Mononuclear cell (primary cell): ENCODE measurements at regions not wholly inside any gene's neighbourhood (a gene's known extent, or its start where the extent isn't known, plus 50 kb on each side); places are given as distances from the start of the nearest gene placed in this dataset.

Experiments used
- H3K27me3 ChIP-seq: 2 replicates; pipeline ENCODE4 v1.6.0; 2011; ENCODE audit warnings: low read length, control low read depth; ENCODE audit not compliant: insufficient read depth
- H3K4me1 ChIP-seq: 2 replicates; pipeline ENCODE4 v1.5.1; 2011; ENCODE audit warnings: mild to moderate bottlenecking, low read length, control low read depth; ENCODE audit not compliant: insufficient read depth
- H3K4me3 ChIP-seq: 2 replicates; pipeline ENCODE4 v1.5.1; 2011; ENCODE audit warnings: mild to moderate bottlenecking, low read length, moderate library complexity
- H3K9me3 ChIP-seq: 2 replicates; pipeline ENCODE4 v1.5.1; 2011; ENCODE audit warnings: low read depth, mild to moderate bottlenecking, control low read depth, low read length

DNA sequence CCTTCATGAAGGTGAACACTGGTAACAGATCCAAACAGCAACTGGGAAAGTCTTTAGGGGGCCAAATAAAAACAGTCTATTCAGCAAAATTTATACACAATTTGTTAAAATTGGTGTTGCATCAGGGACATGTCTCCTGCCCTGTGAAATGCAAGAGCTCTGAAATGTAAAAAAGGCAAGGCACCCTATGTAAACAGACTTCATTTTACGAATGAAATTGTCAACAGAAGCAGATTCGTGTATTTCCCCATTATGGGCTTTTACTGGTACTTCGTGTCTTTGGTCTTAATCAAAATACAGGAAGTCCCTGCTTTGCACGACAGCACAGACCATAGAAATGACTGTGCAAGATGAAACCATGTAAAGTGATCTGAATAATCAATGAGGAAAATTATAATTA, 127.3 kb upstream of the THBS1 start:
- no peak overlapping the region for H3K4me3 ChIP-seq

DNA sequence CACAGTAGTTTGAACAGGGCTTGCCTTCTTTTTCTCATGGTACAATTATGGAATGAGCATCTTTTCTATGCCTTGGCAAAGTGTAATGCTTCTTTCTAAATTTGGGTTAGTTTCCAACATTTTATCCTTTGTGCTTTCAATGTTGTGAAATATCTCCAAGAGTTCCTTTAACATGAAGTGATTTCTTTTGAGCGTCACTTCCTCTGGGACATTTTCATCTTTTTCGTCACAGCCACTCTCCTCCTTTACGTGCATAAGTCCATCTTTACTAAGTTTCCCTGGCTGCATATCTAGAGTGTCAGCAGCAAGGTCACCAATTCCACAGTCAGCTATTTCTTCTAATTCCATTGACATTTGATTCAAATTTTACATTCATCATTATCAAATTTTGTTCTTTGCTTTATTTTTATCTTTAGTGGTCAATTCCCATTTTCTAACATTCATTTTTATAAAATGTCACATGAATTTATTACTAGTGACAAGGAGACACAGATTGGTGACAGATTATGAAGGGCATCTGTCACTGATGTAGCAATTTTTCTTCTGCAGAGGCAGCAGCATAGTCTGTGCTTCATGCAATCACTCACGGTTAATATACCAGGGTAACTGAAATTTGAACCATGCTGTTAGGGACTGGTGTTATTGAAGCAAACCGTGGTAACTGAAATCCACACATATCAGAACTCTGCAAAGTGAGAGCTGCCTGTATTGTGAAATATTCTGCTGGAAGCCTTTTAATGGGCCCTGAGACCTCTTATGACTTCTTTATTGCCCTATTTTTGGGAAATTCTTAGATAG, 126.5 kb upstream of the THBS1 start:
- H3K9me3 ChIP-seq: no peaks in the 10 kb centered on the region
- no peak overlapping the region for H3K4me3 ChIP-seq
- H3K27me3 ChIP-seq: no peaks in the 10 kb centered on the region
- peaks cover 16% of the 10 kb centered on the region for H3K4me1 ChIP-seq

More for the DNA sequence above, 127.3 kb upstream of the THBS1 start:
- Histone ChIP-seq H3K9me3 (no peaks in the 10 kb centered on the region), H3K4me1 (peaks cover 16% of the 10 kb centered on the region), H3K27me3 (no peaks in the 10 kb centered on the region)

DNA sequence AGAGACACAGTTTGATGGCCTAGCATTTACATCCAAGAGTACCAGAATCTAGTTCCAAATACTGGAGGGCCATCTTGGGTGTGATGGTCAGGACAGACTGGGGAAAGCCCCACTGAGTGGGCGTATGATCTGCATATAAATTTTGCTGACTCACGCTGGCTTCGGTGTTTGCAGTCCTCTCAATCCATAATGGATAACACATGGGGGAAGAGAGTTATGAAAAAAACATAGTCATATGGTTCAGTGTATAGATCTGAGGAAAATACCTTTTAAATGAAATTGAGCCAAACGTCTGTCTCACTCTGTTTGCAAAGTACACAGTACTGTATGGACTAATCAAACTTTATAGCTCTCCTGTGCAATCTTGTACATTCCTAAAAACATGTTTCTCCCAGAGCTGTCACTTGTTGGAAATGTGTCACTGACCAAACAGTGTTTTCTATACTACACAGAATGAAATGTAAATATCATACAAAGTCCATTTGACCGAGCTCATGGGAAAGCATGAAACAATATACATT, 125.3 kb upstream of the THBS1 start:
- Histone ChIP-seq H3K27me3 (no peaks in the 10 kb centered on the region), H3K4me1 (peaks cover 16% of the 10 kb centered on the region), H3K4me3 (no peak overlapping the region), H3K9me3 (no peaks in the 10 kb centered on the region)

DNA sequence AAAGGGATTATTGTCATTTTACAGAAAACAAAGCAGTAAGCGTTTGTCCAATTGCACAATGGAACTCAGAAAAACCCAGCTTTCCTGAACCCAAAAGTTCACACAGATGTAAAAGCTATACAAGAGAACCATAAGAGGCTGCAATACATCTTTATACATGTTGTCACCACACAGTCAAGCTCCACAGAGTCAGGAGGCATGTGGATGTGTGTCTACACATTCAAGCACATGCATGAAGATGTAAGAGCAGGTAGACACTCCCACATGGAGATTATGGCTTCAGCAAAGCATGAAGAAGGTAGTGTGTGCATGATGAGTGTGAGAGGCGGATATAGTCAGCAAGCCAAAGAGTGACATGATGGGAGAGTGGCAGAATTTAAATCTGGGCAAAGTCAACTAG, 124.7 kb upstream of the THBS1 start:
- Histone ChIP-seq H3K4me3 (no peak overlapping the region), H3K9me3 (no peaks in the 10 kb centered on the region), H3K27me3 (no peaks in the 10 kb centered on the region), H3K4me1 (peaks cover 16% of the 10 kb centered on the region)

DNA sequence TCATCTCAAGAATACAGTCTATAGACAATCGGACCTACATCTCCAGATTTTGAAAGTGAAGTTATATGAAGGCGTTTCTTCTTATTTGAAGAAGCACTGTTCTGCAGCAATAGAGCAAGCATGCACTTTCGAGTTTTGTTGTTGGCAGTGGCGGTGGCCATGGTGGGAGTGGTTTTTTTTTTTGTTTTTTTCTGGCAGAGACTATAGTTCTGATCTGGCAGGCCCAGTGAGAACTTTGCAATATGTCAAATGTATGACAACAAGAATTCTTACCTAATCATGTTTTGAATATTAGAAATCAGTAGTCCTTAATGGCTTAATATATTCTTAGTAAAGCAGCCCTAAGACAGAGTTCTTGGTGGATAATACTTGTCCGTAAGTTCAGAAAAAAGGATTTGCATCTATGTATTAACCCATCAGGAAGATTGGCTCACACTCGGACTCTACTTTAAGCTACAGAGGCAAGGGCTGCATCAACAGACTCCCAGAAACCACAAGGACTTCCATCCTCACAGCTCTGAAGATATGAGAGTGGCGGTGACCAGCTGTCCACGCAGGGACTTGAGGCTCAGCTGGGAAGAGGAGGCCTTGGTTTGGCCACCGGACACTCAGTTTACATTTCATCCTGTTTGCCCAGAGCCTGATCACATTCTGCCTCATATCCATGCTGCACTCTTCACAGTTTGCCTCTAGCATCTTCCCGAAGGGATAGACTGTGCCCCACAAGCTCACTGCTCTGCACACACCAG, 124.1 kb upstream of the THBS1 start:
- Histone ChIP-seq H3K27me3 (no peaks in the 10 kb centered on the region), H3K4me3 (no peak overlapping the region), H3K9me3 (no peaks in the 10 kb centered on the region), H3K4me1 (peaks cover 16% of the 10 kb centered on the region)

DNA sequence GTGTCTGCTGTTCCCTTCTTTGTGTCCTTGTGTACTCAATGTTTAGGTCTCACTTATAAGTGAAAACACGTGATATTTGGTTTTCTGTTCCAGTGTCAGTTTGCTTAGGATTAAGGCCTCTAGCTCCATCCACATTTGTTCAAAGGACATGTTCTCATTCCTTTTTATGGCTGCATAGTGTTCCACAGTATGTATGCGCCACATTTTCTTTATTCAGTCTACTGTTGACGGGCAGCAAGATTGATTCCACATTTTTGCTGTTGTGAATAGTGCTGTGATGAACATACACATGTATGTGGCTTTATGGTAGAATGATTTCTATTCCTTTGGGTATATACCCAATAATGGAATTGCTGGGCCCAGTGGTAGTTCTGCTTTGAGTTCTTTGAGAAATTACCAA, 122.7 kb upstream of the THBS1 start:
- H3K27me3 ChIP-seq: no peaks in the 10 kb centered on the region
- H3K9me3 ChIP-seq: no peaks in the 10 kb centered on the region
- H3K4me3 ChIP-seq: no peak overlapping the region
- peaks cover 14% of the 10 kb centered on the region for H3K4me1 ChIP-seq

DNA sequence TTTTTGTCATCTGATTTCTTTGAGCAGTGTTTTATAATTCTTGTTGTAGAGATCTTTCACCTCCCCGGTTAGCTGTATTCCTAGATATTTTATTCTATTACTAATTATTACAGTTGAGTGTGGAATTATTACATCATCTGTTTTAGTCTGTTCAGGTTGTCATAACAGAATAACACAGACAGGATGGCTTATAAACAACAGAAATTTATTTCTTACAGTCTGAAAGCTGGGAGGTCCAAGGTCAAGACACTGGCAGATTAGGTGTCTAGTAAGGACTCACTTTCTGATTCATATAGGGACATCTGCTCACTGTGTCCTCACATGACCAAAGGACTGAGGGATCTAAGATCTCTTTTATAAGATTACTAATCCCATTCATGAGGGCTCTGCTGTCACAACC, 121.3 kb upstream of the THBS1 start:
- Histone ChIP-seq H3K4me3 (no peak overlapping the region), H3K27me3 (no peaks in the 10 kb centered on the region), H3K9me3 (no peaks in the 10 kb centered on the region), H3K4me1 (peaks cover 4% of the 10 kb centered on the region)

DNA sequence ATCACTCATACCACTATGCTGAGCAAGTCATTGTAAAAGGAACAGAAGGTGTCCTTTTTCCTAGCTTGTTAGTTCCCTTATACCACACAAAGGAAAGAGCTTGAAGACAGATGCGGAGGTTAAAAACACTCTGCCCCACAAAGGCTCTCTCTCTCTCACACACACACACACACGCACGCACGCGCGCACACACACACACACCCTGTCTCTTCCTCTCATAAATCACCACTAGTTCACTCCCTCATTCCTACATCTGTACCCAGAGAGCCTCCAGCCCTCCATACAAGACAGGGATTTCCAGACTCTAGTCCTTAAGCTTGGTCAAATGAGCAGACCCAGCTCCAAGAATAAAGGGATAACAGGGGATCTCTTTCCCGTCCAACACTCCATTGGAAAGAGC, 120.1 kb upstream of the THBS1 start:
- Histone ChIP-seq H3K9me3 (no peaks in the 10 kb centered on the region), H3K4me1 (no peaks in the 10 kb centered on the region), H3K4me3 (no peak overlapping the region), H3K27me3 (no peaks in the 10 kb centered on the region)

DNA sequence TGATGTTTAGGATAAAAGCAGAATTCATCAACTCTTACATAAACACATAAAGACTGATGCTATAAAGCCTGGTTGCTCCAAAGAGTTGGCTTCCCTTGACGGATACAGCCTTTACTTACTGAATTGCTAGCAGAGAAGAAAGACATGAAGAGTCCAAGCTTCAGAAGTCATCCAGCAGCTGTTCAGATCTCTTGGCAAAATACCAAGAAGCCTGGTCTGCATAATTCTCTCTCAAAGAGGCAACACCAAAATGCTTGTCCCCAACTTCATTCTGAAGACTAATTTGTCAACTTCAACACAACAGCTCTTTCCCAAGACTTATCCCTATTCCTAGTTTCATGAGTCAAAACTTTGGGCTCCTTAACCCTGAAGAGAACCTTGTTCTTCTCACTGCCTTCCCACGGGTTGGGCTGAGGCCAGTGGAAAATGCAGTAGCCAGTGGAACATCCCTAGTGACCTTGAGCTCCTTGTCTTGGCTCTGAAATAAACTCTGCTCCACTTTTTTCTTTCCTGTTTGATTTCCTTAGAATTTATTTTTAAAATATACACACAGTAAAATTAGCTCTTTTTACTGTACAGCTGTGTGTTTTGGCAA, 119.2 kb upstream of the THBS1 start:
- no peaks in the 10 kb centered on the region for H3K4me1 ChIP-seq
- no peak overlapping the region for H3K4me3 ChIP-seq
- H3K27me3 ChIP-seq: no peaks in the 10 kb centered on the region
- H3K9me3 ChIP-seq: no peaks in the 10 kb centered on the region

DNA sequence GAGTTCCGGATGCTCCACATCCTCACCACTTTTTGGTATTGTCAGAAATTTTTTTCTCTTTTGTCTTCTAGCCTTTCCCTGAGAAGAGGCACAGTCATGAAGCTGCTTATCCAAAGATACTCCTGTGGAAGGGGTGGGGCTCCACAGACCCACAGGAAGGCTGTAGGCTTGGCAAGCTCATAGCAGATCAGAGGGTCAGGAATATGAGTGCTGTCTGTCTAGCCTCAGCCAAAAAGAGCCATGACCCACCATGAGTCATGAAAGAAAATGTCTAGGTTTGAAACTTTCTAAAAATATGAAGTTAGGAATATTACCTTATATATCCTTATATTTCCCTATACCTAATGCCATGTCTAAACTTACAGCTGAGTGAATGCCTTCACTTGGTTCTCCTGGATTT, 118.2 kb upstream of the THBS1 start:
- Histone ChIP-seq H3K4me3 (no peak overlapping the region), H3K9me3 (no peaks in the 10 kb centered on the region), H3K4me1 (peaks cover 6% of the 10 kb centered on the region), H3K27me3 (no peaks in the 10 kb centered on the region)

DNA sequence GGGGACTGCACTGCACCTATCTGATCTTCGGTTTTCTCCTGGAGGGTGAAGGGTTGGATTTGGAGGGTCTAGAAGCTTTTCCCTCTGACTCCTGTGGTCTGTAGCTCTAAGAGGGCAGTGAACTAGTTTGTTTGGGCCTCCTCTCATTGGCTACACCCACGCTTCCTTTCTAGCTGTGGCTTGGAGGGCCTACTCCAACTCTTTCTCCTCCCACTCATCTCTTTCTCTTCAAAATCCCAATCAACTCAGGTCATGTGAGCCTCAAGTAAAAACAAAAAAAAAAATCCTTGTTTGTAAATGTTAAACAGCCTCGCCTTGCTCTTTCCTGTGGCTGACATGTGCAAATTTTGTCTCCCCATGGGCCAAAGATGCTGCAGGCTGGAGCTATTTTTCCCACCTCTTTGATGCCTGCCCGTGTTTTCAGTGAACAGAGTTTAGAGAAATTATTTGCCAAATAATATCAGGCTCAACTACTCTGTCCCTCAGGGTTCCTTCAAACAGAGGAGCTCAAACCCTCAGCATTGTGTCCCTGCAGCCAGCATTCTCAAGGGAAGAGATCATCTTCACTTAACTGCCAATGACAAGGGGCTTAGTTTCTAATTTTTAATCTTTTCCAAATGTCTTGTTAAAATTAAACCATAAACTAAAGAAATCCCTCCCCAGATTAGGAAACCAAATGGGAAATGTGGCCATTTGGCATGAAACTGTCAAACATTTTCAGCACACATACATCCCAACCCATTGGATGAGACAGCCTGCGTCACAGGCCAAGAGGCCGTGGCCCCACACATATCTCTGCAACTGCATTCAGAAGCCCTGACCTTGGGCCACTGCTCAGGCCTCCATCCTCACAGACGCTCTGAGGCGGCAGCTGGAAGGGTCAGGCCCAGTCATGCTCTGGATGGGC, 114.8 kb upstream of the THBS1 start:
- H3K4me3 ChIP-seq: no peak overlapping the region
- H3K4me1 ChIP-seq: peaks cover 26% of the 10 kb centered on the region
- H3K9me3 ChIP-seq: no peaks in the 10 kb centered on the region
- no peaks in the 10 kb centered on the region for H3K27me3 ChIP-seq

DNA sequence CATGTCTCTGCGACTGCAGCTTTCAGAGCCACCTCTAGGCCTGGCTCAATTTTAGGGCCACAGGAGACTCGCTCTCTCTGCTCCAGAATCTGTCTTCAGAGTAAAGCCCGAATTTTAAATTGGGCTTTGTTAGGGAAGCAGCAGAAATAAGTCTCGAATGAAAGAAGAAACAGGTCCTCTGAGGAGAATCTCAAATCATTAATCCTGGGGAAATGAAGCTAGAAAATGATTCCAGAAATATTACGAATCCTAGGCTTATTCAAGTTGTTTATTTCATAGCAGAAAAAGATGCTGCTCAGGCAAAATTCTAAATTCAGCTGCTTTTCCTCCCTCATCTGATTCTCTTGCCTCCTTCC, 114.2 kb upstream of the THBS1 start:
- H3K4me1 ChIP-seq: peaks cover 26% of the 10 kb centered on the region
- H3K27me3 ChIP-seq: no peaks in the 10 kb centered on the region
- H3K9me3 ChIP-seq: no peaks in the 10 kb centered on the region
- H3K4me3 ChIP-seq: no peak overlapping the region

DNA sequence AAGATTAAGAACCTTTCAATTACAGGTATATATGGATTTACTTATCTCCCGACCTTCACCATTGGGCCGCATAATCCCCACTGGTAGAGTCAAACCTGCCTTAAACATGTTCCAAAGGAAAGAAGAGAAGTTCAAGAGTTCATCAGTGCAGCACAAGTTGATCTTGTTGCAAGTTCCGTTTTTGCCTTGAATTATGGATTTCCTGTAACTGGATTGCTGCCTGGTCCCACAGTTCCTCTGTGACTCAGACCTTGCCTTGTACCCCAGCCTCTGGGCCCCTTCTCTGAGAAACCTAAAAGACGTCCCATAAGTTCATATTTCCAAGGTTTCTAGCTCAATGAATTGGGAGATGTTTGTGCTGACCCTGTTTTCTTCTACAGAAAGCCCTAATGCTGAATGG, 112.5 kb upstream of the THBS1 start:
- Histone ChIP-seq H3K9me3 (no peaks in the 10 kb centered on the region), H3K4me3 (no peak overlapping the region), H3K27me3 (no peaks in the 10 kb centered on the region), H3K4me1 (peaks cover 35% of the 10 kb centered on the region)

DNA sequence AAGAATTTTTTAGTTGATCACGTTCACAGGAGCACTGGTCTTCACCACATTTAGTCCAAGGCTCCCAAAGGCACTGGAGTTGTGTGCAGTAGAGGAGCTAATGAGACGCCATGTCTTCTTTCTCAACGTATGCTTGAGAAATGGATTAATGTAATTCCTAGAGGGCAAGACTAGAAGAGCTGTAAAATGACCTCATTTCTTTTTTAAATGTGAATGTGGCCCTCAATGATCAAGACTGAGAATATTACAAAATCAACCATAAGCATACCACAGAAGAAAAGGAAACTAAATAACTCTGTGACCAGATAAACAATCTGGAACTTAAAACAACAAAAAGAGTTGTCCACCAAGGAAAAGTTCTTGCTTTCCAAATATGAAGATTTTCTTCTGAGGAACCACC, 112.1 kb upstream of the THBS1 start:
- Histone ChIP-seq H3K9me3 (no peaks in the 10 kb centered on the region), H3K4me3 (no peak overlapping the region), H3K27me3 (no peaks in the 10 kb centered on the region), H3K4me1 (peaks cover 35% of the 10 kb centered on the region)
